Liver (tissue), 3 donors: ENCODE measurements at regions not wholly inside any gene's neighbourhood (a gene's known extent, or its start where the extent isn't known, plus 50 kb on each side); places are given as distances from the start of the nearest gene placed in this dataset.

ENCODE experiments used
- ATF3 ChIP-seq: IDR thresholded peaks from 2 replicates; pipeline ENCODE4 v1.6.1; 2016; ENCODE audit warnings: antibody characterized with exemption
- CTCF ChIP-seq: fragments of 150-350 bp; IDR thresholded peaks from 2 replicates; pipeline ENCODE4 v1.5.1; 2017; ENCODE audit warnings: improper control_type of control experiment, low read depth, low read length; ENCODE audit not compliant: missing input control
- EGR1 ChIP-seq, 2 donors: IDR thresholded peaks; 2 replicates each; pipeline ENCODE4 v1.6.1; 2016 to 2018; ENCODE audit warnings: antibody characterized with exemption in 2 of 2, low read depth in 2 of 2
- FOXA1 ChIP-seq: IDR thresholded peaks from 2 replicates; pipeline ENCODE4 v1.6.1; 2016; ENCODE audit warnings: antibody characterized with exemption
- FOXA2 ChIP-seq: IDR thresholded peaks from 2 replicates; pipeline ENCODE4 v1.6.1; 2016; ENCODE audit warnings: antibody characterized with exemption
- HNF4A ChIP-seq, 2 donors: conservative IDR thresholded peaks; 2 replicates each; pipeline ENCODE4 v1.6.1; 2016; ENCODE audit warnings: antibody characterized with exemption in 2 of 2, mild to moderate bottlenecking in 2 of 2
- JUND ChIP-seq, 2 donors: IDR thresholded peaks; 2 replicates each; pipeline ENCODE4 v1.6.1; 2016; ENCODE audit warnings: antibody characterized with exemption in 2 of 2
- MAX ChIP-seq: IDR thresholded peaks from 2 replicates; pipeline ENCODE4 v1.6.1; 2016; ENCODE audit warnings: antibody characterized with exemption
- RAD21 ChIP-seq, 2 donors: IDR thresholded peaks; 2 replicates each; pipeline ENCODE4 v1.6.1; 2016; ENCODE audit warnings: antibody characterized with exemption in 2 of 2, mild to moderate bottlenecking in 2 of 2
- REST ChIP-seq: IDR thresholded peaks from 2 replicates; pipeline ENCODE4 v1.6.1; 2016; ENCODE audit warnings: antibody characterized with exemption, mild to moderate bottlenecking
- TAF1 ChIP-seq: conservative IDR thresholded peaks from 2 replicates; pipeline ENCODE4 v1.6.1; 2016; ENCODE audit warnings: antibody characterized with exemption, mild to moderate bottlenecking
- YY1 ChIP-seq: IDR thresholded peaks from 2 replicates; pipeline ENCODE4 v1.6.1; 2016; ENCODE audit warnings: antibody characterized with exemption, mild to moderate bottlenecking
- ZBTB33 ChIP-seq: IDR thresholded peaks from 2 replicates; pipeline ENCODE4 v1.6.1; 2016; ENCODE audit warnings: antibody characterized with exemption
- donor health status: healthy.
- donor health status: healthy.

- TF ChIP-seq CTCF (no peak), FOXA1 (no peak), TAF1 (no peak), RAD21 (IDR thresholded peaks at IDR 0.05) (no peak), ZBTB33 (no peak), REST (no peak), MAX (no peak), HNF4A (conservative IDR thresholded peaks at IDR 0.05) (no peak), ATF3 (no peak), JUND (IDR thresholded peaks at IDR 0.05) (no peak), EGR1 (IDR thresholded peaks at IDR 0.05; ENCODE audit: low read depth in 2 of 2) (no peak), YY1 (no peak), FOXA2 (no peak)
Measured at GRCh38 chr13:25042151-25042865, 53.6 kb upstream of the PABPC3 start.
